H1 (cell line): ENCODE measurements at regions not wholly inside any gene's neighbourhood (a gene's known extent, or its start where the extent isn't known, plus 50 kb on each side); places are given as distances from the start of the nearest gene placed in this dataset.

Experiments
- CTCF ChIA-PET: fragments of 300-600 bp; sonication (Branson Sonifier 250); formaldehyde crosslinking; loops from one replicate; lab custom pipeline; 2021; ENCODE audit not compliant: partially characterized antibody; lab: Charles Lee
- POLR2A ChIA-PET: fragments of 300-600 bp; sonication (Branson Sonifier 250); formaldehyde crosslinking; loops from one replicate; lab custom pipeline; 2021; ENCODE audit warnings: inconsistent platforms; ENCODE audit not compliant: partially characterized antibody; lab: Charles Lee
- DNase-seq, 2 experiments: peaks; one replicate each; pipeline versions ENCODE4 v3.0.0 to v3.0.0-alpha.2; 2010 to 2022; ENCODE audit warnings: low spot score in 2 of 2, low read depth in 1 of 2, mixed read lengths in 1 of 2
- FAIRE-seq: peaks from 2 replicates; lab custom pipeline; 2011; peaks lifted over from hg19 to GRCh38; lab: Jason Lieb, UNC
- H2AFZ ChIP-seq: 2 replicates; pipeline ENCODE4 v1.8.1; 2012; ENCODE audit warnings: low read length, inconsistent platforms
- H2AK5ac ChIP-seq: 2 replicates; pipeline ENCODE4 v1.6.1; 2013; ENCODE audit warnings: low read depth, low read length
- H2BK120ac ChIP-seq: replicated peaks from 2 replicates; pipeline ENCODE3; 2013; ENCODE audit warnings: low read depth, low read length, inconsistent platforms
- H2BK12ac ChIP-seq: 2 replicates; pipeline ENCODE4 v1.6.1; 2013; ENCODE audit warnings: low read depth, low read length
- H2BK15ac ChIP-seq: 2 replicates; pipeline ENCODE4 v1.6.1; 2013; ENCODE audit warnings: low read length
- H2BK20ac ChIP-seq: 2 replicates; pipeline ENCODE4 v1.6.1; 2013; ENCODE audit warnings: low read length
- H2BK5ac ChIP-seq: 2 replicates; pipeline ENCODE4 v1.6.1; 2013; ENCODE audit warnings: low read depth, low read length
- H3K14ac ChIP-seq: 2 replicates; pipeline ENCODE4 v1.6.1; 2013; ENCODE audit warnings: inconsistent platforms; ENCODE audit not compliant: insufficient read length
- H3K18ac ChIP-seq: 2 replicates; pipeline ENCODE4 v1.6.1; 2013; ENCODE audit warnings: low read length; ENCODE audit errors: extremely low read depth
- H3K23ac ChIP-seq: 2 replicates; pipeline ENCODE4 v1.6.1; 2013; ENCODE audit warnings: inconsistent platforms; ENCODE audit not compliant: insufficient read length
- H3K23me2 ChIP-seq: 2 replicates; pipeline ENCODE4 v1.6.1; 2013; ENCODE audit warnings: low read depth, low read length
- H3K27ac ChIP-seq: 2 replicates; pipeline ENCODE4 v1.6.1; 2011; ENCODE audit warnings: low read depth, low read length, inconsistent platforms
- H3K27me3 ChIP-seq, 4 experiments: replicated peaks in 1 of 4; 1 replicate in 1 of 4; 2 replicates in 3 of 4; pipeline versions ENCODE4 v1.6.1 to v1.8.1; 2011 to 2013; ENCODE audit warnings: low read length in 3 of 4, mild to moderate bottlenecking in 3 of 4, inconsistent platforms in 2 of 4, mixed read lengths in 2 of 4, moderate library complexity in 1 of 4; ENCODE audit not compliant: control insufficient read depth in 3 of 4, insufficient read depth in 3 of 4; ENCODE audit errors: extremely low read depth in 1 of 4
- H3K36me3 ChIP-seq, 4 experiments: 2 replicates each; pipeline versions ENCODE4 v1.6.1 to v1.8.1; 2011 to 2013; ENCODE audit warnings: mild to moderate bottlenecking in 4 of 4, low read length in 3 of 4, moderate library complexity in 2 of 4, control low read depth in 1 of 4, inconsistent platforms in 1 of 4; ENCODE audit not compliant: insufficient read depth in 4 of 4, control insufficient read depth in 2 of 4
- H3K4ac ChIP-seq: replicated peaks from 2 replicates; pipeline ENCODE3; 2013; ENCODE audit warnings: low read length, low read depth, mixed read lengths, inconsistent platforms; ENCODE audit not compliant: insufficient read length
- H3K4me1 ChIP-seq, 4 experiments: replicated peaks in 1 of 4; 1 replicate in 1 of 4; 2 replicates in 3 of 4; pipeline versions ENCODE4 v1.6.1 to v1.8.1; 2011 to 2013; ENCODE audit warnings: low read length in 3 of 4, inconsistent platforms in 2 of 4, mixed read lengths in 1 of 4; ENCODE audit not compliant: insufficient read depth in 4 of 4, control insufficient read depth in 3 of 4
- H3K4me2 ChIP-seq, 2 experiments: 2 replicates each; pipeline versions ENCODE4 v1.6.1 to v1.8.1; 2011 to 2013; ENCODE audit warnings: low read depth in 2 of 2, low read length in 2 of 2, control low read depth in 1 of 2, inconsistent platforms in 1 of 2, mild to moderate bottlenecking in 1 of 2; ENCODE audit not compliant: insufficient read depth in 1 of 2
- H3K4me3 ChIP-seq, 4 experiments: fragments of 200-600, 300-600 bp in 1 of 4; sonication (generic), shearing (Covaris generic), sonication (Bioruptor Twin) in 1 of 4; 2 replicates each; pipeline versions ENCODE4 v1.5.1 to v1.8.1; 2011 to 2016; ENCODE audit warnings: low read length in 4 of 4, low read depth in 3 of 4, control low read depth in 2 of 4, inconsistent platforms in 2 of 4, mild to moderate bottlenecking in 2 of 4, mixed read lengths in 1 of 4, moderate library complexity in 1 of 4; ENCODE audit not compliant: insufficient read depth in 2 of 4; ENCODE audit errors: extremely low read depth in 1 of 4
- H3K56ac ChIP-seq: replicated peaks from 2 replicates; pipeline ENCODE3; 2013; ENCODE audit warnings: low read depth, mild to moderate bottlenecking, mixed read lengths, low read length, inconsistent platforms; ENCODE audit not compliant: insufficient read length
- H3K79me1 ChIP-seq: 2 replicates; pipeline ENCODE4 v1.6.1; 2013; ENCODE audit warnings: low read depth, low read length, control low read depth
- H3K79me2 ChIP-seq, 2 experiments: 2 replicates each; pipeline versions ENCODE4 v1.6.1 to v1.8.1; 2012 to 2013; ENCODE audit warnings: low read length in 2 of 2, mild to moderate bottlenecking in 2 of 2, inconsistent platforms in 1 of 2; ENCODE audit not compliant: insufficient read depth in 2 of 2, control insufficient read depth in 1 of 2
- H3K9ac ChIP-seq, 4 experiments: replicated peaks in 1 of 4; 1 replicate in 1 of 4; 2 replicates in 3 of 4; pipeline versions ENCODE4 v1.6.1 to v1.8.1; 2011 to 2013; ENCODE audit warnings: low read depth in 3 of 4, low read length in 3 of 4, control low read depth in 2 of 4, mild to moderate bottlenecking in 2 of 4, moderate library complexity in 2 of 4, inconsistent platforms in 1 of 4; ENCODE audit errors: extremely low read depth in 1 of 4
- H3K9me3 ChIP-seq, 2 experiments: 2 replicates each; pipeline versions ENCODE4 v1.6.1 to v1.8.1; 2012 to 2013; ENCODE audit warnings: mild to moderate bottlenecking in 2 of 2, moderate library complexity in 2 of 2, control low read depth in 1 of 2, inconsistent platforms in 1 of 2, low read depth in 1 of 2, low read length in 1 of 2, mixed read lengths in 1 of 2; ENCODE audit not compliant: insufficient read depth in 2 of 2
- H4K20me1 ChIP-seq, 2 experiments: replicated peaks in 1 of 2; 2 replicates each; pipeline versions ENCODE3 to v1.8.1; 2011 to 2013; ENCODE audit warnings: inconsistent platforms in 2 of 2, low read length in 2 of 2, mild to moderate bottlenecking in 1 of 2; ENCODE audit not compliant: insufficient read depth in 2 of 2, control insufficient read depth in 1 of 2
- H4K5ac ChIP-seq: 2 replicates; pipeline ENCODE4 v1.6.1; 2013; ENCODE audit warnings: low read length, low read depth, mixed read lengths, inconsistent platforms; ENCODE audit not compliant: insufficient read length
- H4K8ac ChIP-seq: 2 replicates; pipeline ENCODE4 v1.8.0; 2013; ENCODE audit warnings: mild to moderate bottlenecking, moderate library complexity, low read length, inconsistent platforms; ENCODE audit not compliant: insufficient read depth; ENCODE audit errors: extremely low read depth
- H4K91ac ChIP-seq: replicated peaks from 2 replicates; pipeline ENCODE3; 2013; ENCODE audit warnings: low read length, mixed read lengths, inconsistent platforms; ENCODE audit not compliant: insufficient read length
- CEBPB ChIP-seq: IDR thresholded peaks from 2 replicates; pipeline ENCODE4 v1.6.1; 2012; ENCODE audit warnings: low read depth, low read length
- EZH2 ChIP-seq: fragments of 200-600 bp; sonication (generic); IDR thresholded peaks from 2 replicates; pipeline ENCODE4 v1.7.1; 2012; ENCODE audit warnings: low read depth, mild to moderate bottlenecking, moderate library complexity, low read length, inconsistent platforms; ENCODE audit not compliant: severe bottlenecking
- POLR2AphosphoS5 ChIP-seq: IDR thresholded peaks from 2 replicates; pipeline ENCODE4 v1.6.1; 2011; ENCODE audit warnings: low read depth, low read length
- POU5F1 ChIP-seq: IDR thresholded peaks from 2 replicates; pipeline ENCODE4 v1.6.1; 2011; ENCODE audit warnings: low read depth, mild to moderate bottlenecking, low read length, moderate library complexity
- RBBP5 ChIP-seq: IDR thresholded peaks from 2 replicates; pipeline ENCODE4 v1.7.1; 2012; ENCODE audit warnings: low read depth, mild to moderate bottlenecking, inconsistent platforms, low read length, moderate library complexity, borderline replicate concordance
- RXRA ChIP-seq: IDR thresholded peaks from 2 replicates; pipeline ENCODE4 v1.6.1; 2011; ENCODE audit warnings: low read depth, mild to moderate bottlenecking, low read length, moderate library complexity; ENCODE audit not compliant: insufficient read depth
- USF2 ChIP-seq: IDR thresholded peaks from 2 replicates; pipeline ENCODE4 v1.6.1; 2011; ENCODE audit warnings: low read length, improper control_type of control experiment

- no peak overlapping the region; the same call in 1 of the 2 replicates for H2BK12ac ChIP-seq
- FAIRE-seq = no peak
- no peak overlapping the region for H3K4me2 ChIP-seq
Measured at GRCh38 chr9:116039893-116040292, 113.7 kb upstream of the PAPPA start.

More at GRCh38 chr9:116039893-116040292, 113.7 kb upstream of the PAPPA start:
- TF ChIP-seq POLR2AphosphoS5 (no peak), CEBPB (no peak), USF2 (no peak), RXRA (no peak), RBBP5 (no peak), POU5F1 (no peak), EZH2 (no peak)
- no peak overlapping the region for H2AFZ ChIP-seq
- H4K91ac ChIP-seq = no peak overlapping the region
- H3K9ac ChIP-seq = no peak overlapping the region; a peak in 1 of 7 replicates
- DNase-seq = no peak
- H2BK5ac ChIP-seq = no peak overlapping the region
- ChIA-PET POLR2A (no interaction called here), CTCF (no interaction called here)
- H3K79me1 ChIP-seq = no peaks in the 10 kb centered on the region
- H4K8ac ChIP-seq = no peak overlapping the region
- no peak overlapping the region for H2AK5ac ChIP-seq
- H3K79me2 ChIP-seq = no peaks in the 10 kb centered on the region
- H3K27me3 ChIP-seq = no peaks in the 10 kb centered on the region
- no peaks in the 10 kb centered on the region for H3K36me3 ChIP-seq
- H3K56ac ChIP-seq = no peak overlapping the region
- H3K23ac ChIP-seq = no peak overlapping the region
- H4K5ac ChIP-seq = no peak overlapping the region
- H3K4me1 ChIP-seq = no peaks in the 10 kb centered on the region
- H3K14ac ChIP-seq = no peak overlapping the region
- H2BK120ac ChIP-seq = no peak overlapping the region
- no peaks in the 10 kb centered on the region; a peak in 1 of 4 replicates for H3K9me3 ChIP-seq
- no peak overlapping the region for H3K4me3 ChIP-seq
- H3K23me2 ChIP-seq = no peaks in the 10 kb centered on the region
- H3K18ac ChIP-seq = no peak overlapping the region
- no peak overlapping the region for H3K27ac ChIP-seq
- H3K4ac ChIP-seq = no peak overlapping the region
- no peaks in the 10 kb centered on the region for H4K20me1 ChIP-seq
- H2BK15ac ChIP-seq = no peak overlapping the region
- no peak overlapping the region for H2BK20ac ChIP-seq
